Upper lobe of right lung (tissue), 1 donor: ENCODE measurements at regions not wholly inside any gene's neighbourhood (a gene's known extent, or its start where the extent isn't known, plus 50 kb on each side); places are given as distances from the start of the nearest gene placed in this dataset.

Experiments
- ATAC-seq: fragments of 200-7000 bp; cut with Tn5 transposase; one replicate; pipeline ENCODE4 v1.9.1; 2020; ENCODE audit warnings: mild to moderate bottlenecking, moderate library complexity
- DNase-seq: peaks from one replicate; pipeline ENCODE4 v3.0.0-alpha.2; 2020
- H3K27ac ChIP-seq: fragments of 200-600 bp; one replicate; pipeline ENCODE4 v1.8.0; 2022
- H3K27me3 ChIP-seq: fragments of 200-600 bp; one replicate; pipeline ENCODE4 v1.8.0; 2022; ENCODE audit warnings: mild to moderate bottlenecking
- H3K36me3 ChIP-seq: fragments of 200-600 bp; one replicate; pipeline ENCODE4 v1.8.0; 2022
- H3K4me1 ChIP-seq: fragments of 200-600 bp; one replicate; pipeline ENCODE4 v1.8.0; 2022
- H3K4me3 ChIP-seq: fragments of 200-600 bp; one replicate; pipeline ENCODE4 v1.8.0; 2022; ENCODE audit warnings: mild to moderate bottlenecking
- H3K9me3 ChIP-seq: fragments of 200-600 bp; one replicate; pipeline ENCODE4 v1.8.0; 2022
- CTCF ChIP-seq: fragments of 200-600 bp; IDR thresholded peaks from one replicate; pipeline ENCODE4 v1.8.0; 2022; ENCODE audit warnings: antibody characterized with exemption
- intact Hi-C: fragments of 100-400 bp; cut with DNase I; formaldehyde crosslinking; loops from one replicate; pipeline ENCODE4 v1.11.0; 2022
- donor health status: DM: no; HTN: yes; CAD: no; lungs with severe emphysema.

DNA sequence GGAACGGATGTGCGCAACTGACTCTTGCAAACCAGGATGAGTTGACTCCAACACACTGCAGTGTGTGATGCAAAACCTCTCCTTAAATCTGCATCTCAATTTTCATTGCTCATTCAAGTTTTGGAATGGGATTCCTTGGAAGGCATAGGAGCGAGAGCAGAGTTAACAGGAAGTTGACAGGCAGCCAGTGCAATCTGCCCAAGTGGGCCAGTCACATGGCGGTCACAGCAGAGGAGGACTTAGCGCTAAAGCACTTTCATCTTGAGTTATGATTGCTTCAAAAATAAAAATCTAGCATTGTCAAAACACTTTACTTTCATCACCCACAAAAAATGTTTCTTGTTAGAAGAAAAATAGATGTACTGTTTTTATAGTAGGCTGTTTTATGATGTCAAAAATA lies 439.0 kb downstream of the FBXO15 start:
- intact Hi-C loops, result no loop called here
- Histone ChIP-seq H3K4me1 (no peaks in the 10 kb centered on the region), H3K27me3 (no peaks in the 10 kb centered on the region), H3K9me3 (no peaks in the 10 kb centered on the region), H3K36me3 (no peaks in the 10 kb centered on the region), H3K27ac (no peak overlapping the region), H3K4me3 (no peak overlapping the region)
- DNase-seq (no peak), ATAC-seq (no peak)
- TF ChIP-seq CTCF, result no peak

GRCh38 chr18:73707035-73707434 lies 440.6 kb downstream of the FBXO15 start:
- ATAC-seq, result no peak
- Histone ChIP-seq H3K27ac (no peak overlapping the region), H3K27me3 (no peaks in the 10 kb centered on the region), H3K9me3 (no peaks in the 10 kb centered on the region), H3K36me3 (no peaks in the 10 kb centered on the region), H3K4me3 (no peak overlapping the region), H3K4me1 (no peaks in the 10 kb centered on the region)
- no peak for DNase-seq
- TF ChIP-seq CTCF, result no peak
- intact Hi-C loops, result no loop called here

DNA sequence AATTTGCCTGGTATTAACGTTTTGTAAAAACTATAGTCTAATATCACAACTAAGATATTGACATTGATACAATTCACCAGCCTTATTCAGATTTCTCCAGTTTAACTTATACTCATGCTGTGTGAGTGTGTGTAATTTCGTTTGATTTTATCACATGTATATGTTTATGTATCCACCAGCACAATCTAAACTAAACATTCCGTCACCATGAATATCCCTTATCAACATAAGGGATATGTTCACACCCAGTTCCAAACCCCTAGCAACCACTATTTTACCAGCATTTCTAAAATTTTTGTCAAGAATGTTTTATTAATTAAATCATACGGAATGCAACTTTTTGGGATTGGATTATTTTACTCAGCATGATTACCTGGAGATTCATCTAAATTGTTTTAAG lies 450.3 kb downstream of the FBXO15 start:
- Histone ChIP-seq H3K4me1 (no peaks in the 10 kb centered on the region), H3K27ac (no peak overlapping the region), H3K9me3 (no peaks in the 10 kb centered on the region), H3K36me3 (no peaks in the 10 kb centered on the region), H3K27me3 (no peaks in the 10 kb centered on the region), H3K4me3 (no peak overlapping the region)
- ATAC-seq (no peak), DNase-seq (no peak)
- intact Hi-C loops, result no loop called here
- no peak for TF ChIP-seq CTCF

DNA sequence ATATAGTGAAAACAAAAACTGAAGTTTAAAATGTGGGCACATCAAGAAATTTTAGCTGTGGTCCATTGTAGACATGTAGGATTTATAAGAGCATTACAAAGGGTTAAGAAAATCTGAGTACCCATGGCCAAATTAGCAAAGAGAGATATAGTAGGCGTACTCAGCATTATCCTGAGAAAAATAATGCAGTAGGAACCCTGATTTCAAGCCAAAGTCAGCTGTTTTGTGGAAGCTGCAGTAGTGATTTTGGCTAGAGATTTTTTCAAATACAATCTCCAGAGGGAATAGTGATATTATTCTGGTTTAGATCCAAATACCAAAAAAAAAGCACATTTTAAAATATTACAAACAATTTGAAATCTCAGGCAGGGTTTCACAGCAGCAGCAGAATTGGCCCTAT lies 450.9 kb downstream of the FBXO15 start:
- no peak for TF ChIP-seq CTCF
- Histone ChIP-seq H3K27me3 (no peaks in the 10 kb centered on the region), H3K27ac (no peak overlapping the region), H3K36me3 (no peaks in the 10 kb centered on the region), H3K4me1 (no peaks in the 10 kb centered on the region), H3K9me3 (no peaks in the 10 kb centered on the region), H3K4me3 (no peak overlapping the region)
- ATAC-seq, result no peak
- DNase-seq, result no peak
- intact Hi-C loops, result no loop called here

GRCh38 chr18:73696171-73696570 lies 451.5 kb downstream of the FBXO15 start:
- Histone ChIP-seq H3K36me3 (no peaks in the 10 kb centered on the region), H3K27ac (no peak overlapping the region), H3K9me3 (no peaks in the 10 kb centered on the region), H3K27me3 (no peaks in the 10 kb centered on the region), H3K4me3 (no peak overlapping the region), H3K4me1 (no peaks in the 10 kb centered on the region)
- ATAC-seq (no peak), DNase-seq (no peak)
- no peak for TF ChIP-seq CTCF
- intact Hi-C loops, result no loop called here

DNA sequence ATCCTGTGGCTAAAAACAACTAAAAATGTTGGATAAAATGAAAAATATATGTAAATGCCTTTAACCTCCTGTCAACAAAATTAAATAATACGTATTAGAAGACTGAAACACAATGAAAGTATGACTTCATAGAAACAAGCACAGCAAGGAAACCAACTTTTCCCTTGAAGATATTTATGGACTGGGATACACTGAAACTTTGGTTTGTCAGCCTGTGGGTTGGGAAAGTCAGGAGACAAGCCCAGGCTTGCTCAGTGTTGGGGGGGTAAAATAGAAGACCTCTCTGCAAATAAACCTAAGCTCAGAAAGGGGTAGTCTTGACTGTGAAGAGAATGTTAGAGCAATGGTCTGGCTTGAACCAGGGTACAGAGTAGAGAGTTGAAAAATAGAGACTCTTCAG lies 454.5 kb downstream of the FBXO15 start:
- DNase-seq (no peak), ATAC-seq (no peak)
- Histone ChIP-seq H3K27me3 (no peaks in the 10 kb centered on the region), H3K36me3 (no peaks in the 10 kb centered on the region), H3K9me3 (no peaks in the 10 kb centered on the region), H3K27ac (no peak overlapping the region), H3K4me1 (no peaks in the 10 kb centered on the region), H3K4me3 (no peak overlapping the region)
- intact Hi-C loops, result no loop called here
- no peak for TF ChIP-seq CTCF
